ENCODE measurements at regions not wholly inside any gene's neighbourhood (a gene's known extent, or its start where the extent isn't known, plus 50 kb on each side); places are given as distances from the start of the nearest gene placed in this dataset.

DNA sequence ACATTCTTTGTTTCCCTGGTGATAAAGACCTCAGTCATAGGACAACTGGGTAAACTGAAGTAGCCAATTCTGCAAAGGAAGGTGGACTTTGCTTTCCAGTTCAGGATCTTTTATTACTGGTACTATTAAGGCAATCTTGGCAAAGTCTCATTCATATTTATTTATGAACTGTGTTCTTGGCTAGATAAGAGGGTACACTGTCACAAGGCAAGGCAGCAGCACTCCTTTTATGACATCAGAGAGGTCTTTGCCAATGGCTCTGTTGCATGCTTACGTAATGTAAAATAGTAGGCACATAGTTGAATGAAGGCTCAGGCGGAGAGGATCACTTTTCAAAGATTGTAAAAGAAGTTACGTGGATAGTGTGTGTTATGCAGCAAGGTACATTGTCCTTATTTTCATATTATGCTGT is 63.7 kb upstream of the PDK4 start:
- TF ChIP-seq POLR2A (IDR thresholded peaks at IDR 0.05) = no peak
- TF ChIP-seq, protein P1, sequence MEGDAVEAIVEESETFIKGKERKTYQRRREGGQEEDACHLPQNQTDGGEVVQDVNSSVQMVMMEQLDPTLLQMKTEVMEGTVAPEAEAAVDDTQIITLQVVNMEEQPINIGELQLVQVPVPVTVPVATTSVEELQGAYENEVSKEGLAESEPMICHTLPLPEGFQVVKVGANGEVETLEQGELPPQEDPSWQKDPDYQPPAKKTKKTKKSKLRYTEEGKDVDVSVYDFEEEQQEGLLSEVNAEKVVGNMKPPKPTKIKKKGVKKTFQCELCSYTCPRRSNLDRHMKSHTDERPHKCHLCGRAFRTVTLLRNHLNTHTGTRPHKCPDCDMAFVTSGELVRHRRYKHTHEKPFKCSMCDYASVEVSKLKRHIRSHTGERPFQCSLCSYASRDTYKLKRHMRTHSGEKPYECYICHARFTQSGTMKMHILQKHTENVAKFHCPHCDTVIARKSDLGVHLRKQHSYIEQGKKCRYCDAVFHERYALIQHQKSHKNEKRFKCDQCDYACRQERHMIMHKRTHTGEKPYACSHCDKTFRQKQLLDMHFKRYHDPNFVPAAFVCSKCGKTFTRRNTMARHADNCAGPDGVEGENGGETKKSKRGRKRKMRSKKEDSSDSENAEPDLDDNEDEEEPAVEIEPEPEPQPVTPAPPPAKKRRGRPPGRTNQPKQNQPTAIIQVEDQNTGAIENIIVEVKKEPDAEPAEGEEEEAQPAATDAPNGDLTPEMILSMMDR (IDR thresholded peaks at IDR 0.05) = no peak

Measured in ovary (tissue), 3 donors.